Lower leg skin (tissue), 3 donors: ENCODE measurements at regions not wholly inside any gene's neighbourhood (a gene's known extent, or its start where the extent isn't known, plus 50 kb on each side); places are given as distances from the start of the nearest gene placed in this dataset.

ENCODE experiments used
- POLR2A ChIP-seq, 2 donors: fragments of 450-650 bp; IDR thresholded peaks; one replicate each; pipeline ENCODE4 v1.6.1; 2016 to 2017; ENCODE audit warnings: antibody characterized with exemption in 2 of 2, mild to moderate bottlenecking in 1 of 2, moderate library complexity in 1 of 2
- TF ChIP-seq, protein P1 (sequence below), 3 donors: fragments of 450-650 bp; IDR thresholded peaks; one replicate each; pipeline ENCODE4 v1.5.1; 2016; ENCODE audit warnings: antibody characterized with exemption in 3 of 3, mild to moderate bottlenecking in 3 of 3, moderate library complexity in 2 of 3

DNA sequence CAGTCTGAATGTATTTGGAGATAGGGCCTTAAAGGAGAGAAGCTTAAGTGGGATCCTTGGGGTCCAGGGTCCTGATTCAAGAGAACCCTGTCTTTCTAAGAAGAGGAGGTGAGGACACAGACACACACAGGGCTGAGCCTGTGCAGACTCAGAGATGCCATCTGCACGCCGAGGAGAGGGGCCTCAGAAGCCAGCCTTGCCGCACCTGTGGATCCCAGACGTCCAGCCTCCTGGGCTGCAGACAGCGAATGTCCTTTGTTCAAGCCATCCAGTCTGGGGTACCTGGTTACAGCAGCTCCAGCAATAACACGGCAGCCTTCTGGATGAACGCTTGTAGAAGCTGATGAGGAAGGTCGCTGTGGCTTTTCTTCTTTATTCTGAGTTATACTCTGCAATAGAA lies 1086.1 kb downstream of the BRD1 start:
- TF ChIP-seq, protein P1, sequence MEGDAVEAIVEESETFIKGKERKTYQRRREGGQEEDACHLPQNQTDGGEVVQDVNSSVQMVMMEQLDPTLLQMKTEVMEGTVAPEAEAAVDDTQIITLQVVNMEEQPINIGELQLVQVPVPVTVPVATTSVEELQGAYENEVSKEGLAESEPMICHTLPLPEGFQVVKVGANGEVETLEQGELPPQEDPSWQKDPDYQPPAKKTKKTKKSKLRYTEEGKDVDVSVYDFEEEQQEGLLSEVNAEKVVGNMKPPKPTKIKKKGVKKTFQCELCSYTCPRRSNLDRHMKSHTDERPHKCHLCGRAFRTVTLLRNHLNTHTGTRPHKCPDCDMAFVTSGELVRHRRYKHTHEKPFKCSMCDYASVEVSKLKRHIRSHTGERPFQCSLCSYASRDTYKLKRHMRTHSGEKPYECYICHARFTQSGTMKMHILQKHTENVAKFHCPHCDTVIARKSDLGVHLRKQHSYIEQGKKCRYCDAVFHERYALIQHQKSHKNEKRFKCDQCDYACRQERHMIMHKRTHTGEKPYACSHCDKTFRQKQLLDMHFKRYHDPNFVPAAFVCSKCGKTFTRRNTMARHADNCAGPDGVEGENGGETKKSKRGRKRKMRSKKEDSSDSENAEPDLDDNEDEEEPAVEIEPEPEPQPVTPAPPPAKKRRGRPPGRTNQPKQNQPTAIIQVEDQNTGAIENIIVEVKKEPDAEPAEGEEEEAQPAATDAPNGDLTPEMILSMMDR (IDR thresholded peaks at IDR 0.05), result no peak
- TF ChIP-seq POLR2A (IDR thresholded peaks at IDR 0.05), result no peak
